ENCODE measurements at regions not wholly inside any gene's neighbourhood (a gene's known extent, or its start where the extent isn't known, plus 50 kb on each side); places are given as distances from the start of the nearest gene placed in this dataset.

GRCh38 chr4:166312166-166312565, 439.1 kb downstream of the TLL1 start:
- TF ChIP-seq, protein P1, sequence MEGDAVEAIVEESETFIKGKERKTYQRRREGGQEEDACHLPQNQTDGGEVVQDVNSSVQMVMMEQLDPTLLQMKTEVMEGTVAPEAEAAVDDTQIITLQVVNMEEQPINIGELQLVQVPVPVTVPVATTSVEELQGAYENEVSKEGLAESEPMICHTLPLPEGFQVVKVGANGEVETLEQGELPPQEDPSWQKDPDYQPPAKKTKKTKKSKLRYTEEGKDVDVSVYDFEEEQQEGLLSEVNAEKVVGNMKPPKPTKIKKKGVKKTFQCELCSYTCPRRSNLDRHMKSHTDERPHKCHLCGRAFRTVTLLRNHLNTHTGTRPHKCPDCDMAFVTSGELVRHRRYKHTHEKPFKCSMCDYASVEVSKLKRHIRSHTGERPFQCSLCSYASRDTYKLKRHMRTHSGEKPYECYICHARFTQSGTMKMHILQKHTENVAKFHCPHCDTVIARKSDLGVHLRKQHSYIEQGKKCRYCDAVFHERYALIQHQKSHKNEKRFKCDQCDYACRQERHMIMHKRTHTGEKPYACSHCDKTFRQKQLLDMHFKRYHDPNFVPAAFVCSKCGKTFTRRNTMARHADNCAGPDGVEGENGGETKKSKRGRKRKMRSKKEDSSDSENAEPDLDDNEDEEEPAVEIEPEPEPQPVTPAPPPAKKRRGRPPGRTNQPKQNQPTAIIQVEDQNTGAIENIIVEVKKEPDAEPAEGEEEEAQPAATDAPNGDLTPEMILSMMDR (conservative IDR thresholded peaks at IDR 0.05; ENCODE audit: low read depth, low read length) = no peak
- no peak for TF ChIP-seq MAFK (IDR thresholded peaks at IDR 0.05; ENCODE audit: low read depth, low read length)
- TF ChIP-seq POLR2A (IDR thresholded peaks at IDR 0.05; ENCODE audit: low read depth, low read length) = no peak
- no peak for TF ChIP-seq MAZ (IDR thresholded peaks at IDR 0.05; ENCODE audit: borderline replicate concordance, low read depth, low read length)
- TF ChIP-seq CEBPB (IDR thresholded peaks at IDR 0.05; ENCODE audit: low read depth, low read length) = no peak
- TF ChIP-seq RAD21 (IDR thresholded peaks at IDR 0.05; ENCODE audit: low read length) = no peak
- no peak for TF ChIP-seq RFX5 (IDR thresholded peaks at IDR 0.05; ENCODE audit: low read depth, low read length)
- TF ChIP-seq, protein P2, sequence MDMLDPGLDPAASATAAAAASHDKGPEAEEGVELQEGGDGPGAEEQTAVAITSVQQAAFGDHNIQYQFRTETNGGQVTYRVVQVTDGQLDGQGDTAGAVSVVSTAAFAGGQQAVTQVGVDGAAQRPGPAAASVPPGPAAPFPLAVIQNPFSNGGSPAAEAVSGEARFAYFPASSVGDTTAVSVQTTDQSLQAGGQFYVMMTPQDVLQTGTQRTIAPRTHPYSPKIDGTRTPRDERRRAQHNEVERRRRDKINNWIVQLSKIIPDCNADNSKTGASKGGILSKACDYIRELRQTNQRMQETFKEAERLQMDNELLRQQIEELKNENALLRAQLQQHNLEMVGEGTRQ (IDR thresholded peaks at IDR 0.05; ENCODE audit: low read depth, low read length) = no peak
- TF ChIP-seq, protein P3, sequence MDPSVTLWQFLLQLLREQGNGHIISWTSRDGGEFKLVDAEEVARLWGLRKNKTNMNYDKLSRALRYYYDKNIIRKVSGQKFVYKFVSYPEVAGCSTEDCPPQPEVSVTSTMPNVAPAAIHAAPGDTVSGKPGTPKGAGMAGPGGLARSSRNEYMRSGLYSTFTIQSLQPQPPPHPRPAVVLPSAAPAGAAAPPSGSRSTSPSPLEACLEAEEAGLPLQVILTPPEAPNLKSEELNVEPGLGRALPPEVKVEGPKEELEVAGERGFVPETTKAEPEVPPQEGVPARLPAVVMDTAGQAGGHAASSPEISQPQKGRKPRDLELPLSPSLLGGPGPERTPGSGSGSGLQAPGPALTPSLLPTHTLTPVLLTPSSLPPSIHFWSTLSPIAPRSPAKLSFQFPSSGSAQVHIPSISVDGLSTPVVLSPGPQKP (IDR thresholded peaks at IDR 0.05; ENCODE audit: borderline replicate concordance, low read depth, low read length) = no peak
- no peak for TF ChIP-seq SMC3 (IDR thresholded peaks at IDR 0.05; ENCODE audit: low read depth, low read length)
- no peak for TF ChIP-seq FOS (IDR thresholded peaks at IDR 0.05; ENCODE audit: low read depth, low read length)
- TF ChIP-seq RCOR1 (IDR thresholded peaks at IDR 0.05; ENCODE audit: insufficient replicate concordance, low read length) = no peak
- no peak for TF ChIP-seq BHLHE40 (IDR thresholded peaks at IDR 0.05; ENCODE audit: low read depth, low read length)

Measured in IMR-90 (cell line).